ENCODE measurements at regions not wholly inside any gene's neighbourhood (a gene's known extent, or its start where the extent isn't known, plus 50 kb on each side); places are given as distances from the start of the nearest gene placed in this dataset. TPM values are rescaled to one million over a fixed set of nuclear protein-coding genes. Genes with fewer than 3 reads are reported as not detected.

- H3K4me2 ChIP-seq (ENCODE audit: insufficient read depth, low read length) = no peak overlapping the region
- no peaks in the 10 kb centered on the region for H3K9me3 ChIP-seq (replicated peaks; ENCODE audit: control insufficient read depth, insufficient read depth, low read depth, low read length)
- no peak overlapping the region for H3K4me3 ChIP-seq
- CTCF ChIA-PET (ENCODE audit: low intra/inter-chr PET ratio) = no interaction called here
- 0% methylated on average over 3 of the region's 4 CpGs for WGBS (ENCODE audit: insufficient coverage, low coverage, missing lambda C conversion rate)
- FAIRE-seq (no peak), DNase-seq (ENCODE audit: extremely low read depth in 1 of 4, low spot score in 3 of 4) (no peak), ATAC-seq (no peak)
- no peaks in the 10 kb centered on the region for H3K36me3 ChIP-seq (ENCODE audit: control insufficient read depth, insufficient read depth, low read length)
- TF ChIP-seq LEF1 (IDR thresholded peaks at IDR 0.05) (no peak), STAT5B (CRISPR knock-in tag; IDR thresholded peaks at IDR 0.05) (no peak), ZNF133 (CRISPR knock-in tag; IDR thresholded peaks at IDR 0.05) (no peak), RHOXF2B (CRISPR knock-in tag; conservative IDR thresholded peaks at IDR 0.05) (no peak), SNRNP70 (optimal IDR thresholded peaks at IDR 0.05; ENCODE audit: low read depth, low read length) (no peak), ZNF561 (CRISPR knock-in tag; conservative IDR thresholded peaks at IDR 0.05) (no peak), TBL1XR1 (IDR thresholded peaks at IDR 0.05; ENCODE audit: low read length in 2 of 2) (no peak), FUS (optimal IDR thresholded peaks at IDR 0.05; ENCODE audit: low read depth, low read length) (no peak), ZNF518B (CRISPR knock-in tag; IDR thresholded peaks at IDR 0.05) (no peak), ELF1 (tag; IDR thresholded peaks at IDR 0.05) (no peak)
- BruUV-seq (replicated peaks) = no TSS peak
- H3K27me3 ChIP-seq (ENCODE audit: control insufficient read depth in 2 of 2, insufficient read depth in 2 of 2, low read length in 2 of 2) = no peaks in the 10 kb centered on the region
- intact Hi-C loops (cut with micrococcal nuclease) = no loop called here
- no peaks in the 10 kb centered on the region for H3K79me2 ChIP-seq (ENCODE audit: control insufficient read depth, insufficient read depth, low read length)
- H4K20me1 ChIP-seq (replicated peaks; ENCODE audit: control insufficient read depth, insufficient read depth, low read length) = no peaks in the 10 kb centered on the region
- no peak overlapping the region for H3K27ac ChIP-seq (ENCODE audit: extremely low read depth, low read depth, low read length)
- no peak overlapping the region for H3K9ac ChIP-seq (ENCODE audit: insufficient read depth in 1 of 2, low read depth in 2 of 2, low read length in 2 of 2)
- H2AFZ ChIP-seq (ENCODE audit: low read depth, low read length) = no peak overlapping the region
- H3K9me1 ChIP-seq (ENCODE audit: control insufficient read depth, insufficient read depth, low read length) = no peaks in the 10 kb centered on the region
- POLR2A ChIA-PET = no interaction called here
- no peaks in the 10 kb centered on the region for H3K4me1 ChIP-seq (replicated peaks in 1 of 2; ENCODE audit: control insufficient read depth in 2 of 2, insufficient read depth in 2 of 2, low read length in 2 of 2)
- in situ Hi-C loops (cut with MboI) = no loop called here
Measured at GRCh38 chr3:175861916-175862315, 1002.8 kb downstream of the NAALADL2 start.

Small RNA genes lying in the stretch of these regions (microRNA-seq; reads per million reads assigned to microRNA genes)
- gene MIR7977 (ENCODE audit: borderline microRNAs expressed) = 0.64 reads per million

Small RNA genes lying in the stretch of these regions (small RNA-seq; reads per million reads assigned to genes)
- not detected for gene AC104640.2
- not detected for gene RNA5SP147

All from K562 (cell line).